HUES6 (cell line): ENCODE measurements at regions not wholly inside any gene's neighbourhood (a gene's known extent, or its start where the extent isn't known, plus 50 kb on each side); places are given as distances from the start of the nearest gene placed in this dataset.

Source experiments
- H3K27ac ChIP-seq: 2 replicates; pipeline ENCODE4 v1.7.0; 2013; ENCODE audit warnings: low read depth, mild to moderate bottlenecking, low read length, inconsistent platforms
- H3K27me3 ChIP-seq: 2 replicates; pipeline ENCODE4 v1.6.1; 2013; ENCODE audit warnings: low read length; ENCODE audit not compliant: control insufficient read depth, insufficient read depth
- H3K36me3 ChIP-seq: 2 replicates; pipeline ENCODE4 v1.6.1; 2013; ENCODE audit warnings: low read length; ENCODE audit not compliant: control insufficient read depth, insufficient read depth
- H3K4me1 ChIP-seq: 2 replicates; pipeline ENCODE4 v1.6.1; 2013; ENCODE audit warnings: low read length; ENCODE audit not compliant: control insufficient read depth, insufficient read depth
- H3K4me3 ChIP-seq: 2 replicates; pipeline ENCODE4 v1.5.1; 2013; ENCODE audit warnings: low read depth, low read length
- H3K9ac ChIP-seq: one replicate; pipeline ENCODE4 v1.6.1; 2013; ENCODE audit warnings: mild to moderate bottlenecking, low read length
- H3K9me3 ChIP-seq: 2 replicates; pipeline ENCODE4 v1.6.1; 2013; ENCODE audit warnings: low read depth, low read length; ENCODE audit not compliant: control insufficient read depth, insufficient read depth

GRCh38 chr2:114066186-114066747 is 176.4 kb downstream of the ACTR3 start:
- no peaks in the 10 kb centered on the region for H3K36me3 ChIP-seq
- peaks cover 14% of the 10 kb centered on the region; the same call in 1 of the 2 replicates for H3K27me3 ChIP-seq
- no peak overlapping the region for H3K4me3 ChIP-seq
- H3K9ac ChIP-seq: no peak overlapping the region
- no peak overlapping the region for H3K27ac ChIP-seq
- no peaks in the 10 kb centered on the region for H3K9me3 ChIP-seq
- peaks cover 3% of the 10 kb centered on the region; the same call in 1 of the 2 replicates for H3K4me1 ChIP-seq

- Histone ChIP-seq H3K4me1 (no peaks in the 10 kb centered on the region), H3K27ac (no peak overlapping the region), H3K36me3 (no peaks in the 10 kb centered on the region), H3K4me3 (no peak overlapping the region), H3K9ac (no peak overlapping the region), H3K9me3 (no peaks in the 10 kb centered on the region), H3K27me3 (peaks cover 14% of the 10 kb centered on the region; the same call in 1 of the 2 replicates)
Measured at GRCh38 chr2:114068438-114068837, 178.5 kb downstream of the ACTR3 start.

- no peak overlapping the region for H3K27ac ChIP-seq
- no peaks in the 10 kb centered on the region for H3K4me1 ChIP-seq
- no peaks in the 10 kb centered on the region; the same call in 1 of the 2 replicates for H3K27me3 ChIP-seq
- H3K9me3 ChIP-seq: peaks cover 4% of the 10 kb centered on the region; the same call in 1 of the 2 replicates
- no peak overlapping the region for H3K4me3 ChIP-seq
- no peaks in the 10 kb centered on the region for H3K36me3 ChIP-seq
- no peak overlapping the region for H3K9ac ChIP-seq
Measured at GRCh38 chr2:114076961-114077360, 187.1 kb downstream of the ACTR3 start.

- H3K27ac ChIP-seq: no peak overlapping the region
- no peaks in the 10 kb centered on the region for H3K36me3 ChIP-seq
- no peaks in the 10 kb centered on the region for H3K27me3 ChIP-seq
- H3K9ac ChIP-seq: no peak overlapping the region
- H3K4me1 ChIP-seq: no peaks in the 10 kb centered on the region
- peaks cover 3% of the 10 kb centered on the region; the same call in 1 of the 2 replicates for H3K9me3 ChIP-seq
- H3K4me3 ChIP-seq: no peak overlapping the region
Measured at GRCh38 chr2:114079366-114080004, 189.6 kb downstream of the ACTR3 start.

GRCh38 chr2:114082731-114083433 is 193.0 kb downstream of the ACTR3 start:
- H3K27ac ChIP-seq: no peak overlapping the region
- H3K9ac ChIP-seq: no peak overlapping the region
- H3K27me3 ChIP-seq: no peaks in the 10 kb centered on the region
- H3K36me3 ChIP-seq: no peaks in the 10 kb centered on the region
- H3K9me3 ChIP-seq: peaks cover 3% of the 10 kb centered on the region; the same call in 1 of the 2 replicates
- H3K4me1 ChIP-seq: no peaks in the 10 kb centered on the region
- no peak overlapping the region for H3K4me3 ChIP-seq

- Histone ChIP-seq H3K9me3 (peaks cover 3% of the 10 kb centered on the region; the same call in 1 of the 2 replicates), H3K27ac (no peak overlapping the region), H3K9ac (no peak overlapping the region), H3K4me1 (no peaks in the 10 kb centered on the region), H3K4me3 (no peak overlapping the region), H3K36me3 (no peaks in the 10 kb centered on the region), H3K27me3 (no peaks in the 10 kb centered on the region)
Measured at GRCh38 chr2:114083717-114084387, 194.0 kb downstream of the ACTR3 start.

- no peaks in the 10 kb centered on the region for H3K36me3 ChIP-seq
- H3K27me3 ChIP-seq: no peaks in the 10 kb centered on the region
- no peak overlapping the region for H3K4me3 ChIP-seq
- H3K9me3 ChIP-seq: peaks cover 3% of the 10 kb centered on the region; the same call in 1 of the 2 replicates
- no peaks in the 10 kb centered on the region for H3K4me1 ChIP-seq
- H3K9ac ChIP-seq: no peak overlapping the region
- no peak overlapping the region for H3K27ac ChIP-seq
Measured at GRCh38 chr2:114085238-114085637, 195.3 kb downstream of the ACTR3 start.

GRCh38 chr2:114085992-114086391 is 196.1 kb downstream of the ACTR3 start:
- Histone ChIP-seq H3K27ac (no peak overlapping the region), H3K36me3 (no peaks in the 10 kb centered on the region), H3K9ac (no peak overlapping the region), H3K4me3 (no peak overlapping the region), H3K9me3 (peaks cover 3% of the 10 kb centered on the region; the same call in 1 of the 2 replicates), H3K4me1 (no peaks in the 10 kb centered on the region), H3K27me3 (no peaks in the 10 kb centered on the region)

- no peak overlapping the region for H3K27ac ChIP-seq
- H3K4me3 ChIP-seq: no peak overlapping the region
- H3K36me3 ChIP-seq: no peaks in the 10 kb centered on the region
Measured at GRCh38 chr2:114089636-114090319, 199.9 kb downstream of the ACTR3 start.

GRCh38 chr2:114091010-114091409 is 201.1 kb downstream of the ACTR3 start:
- Histone ChIP-seq H3K9me3 (peaks cover 2% of the 10 kb centered on the region; the same call in 1 of the 2 replicates), H3K27ac (no peak overlapping the region), H3K4me1 (no peaks in the 10 kb centered on the region), H3K9ac (no peak overlapping the region), H3K27me3 (no peaks in the 10 kb centered on the region), H3K4me3 (no peak overlapping the region), H3K36me3 (no peaks in the 10 kb centered on the region)

More at GRCh38 chr2:114089636-114090319, 199.9 kb downstream of the ACTR3 start:
- no peak overlapping the region for H3K9ac ChIP-seq
- no peaks in the 10 kb centered on the region for H3K27me3 ChIP-seq
- no peaks in the 10 kb centered on the region for H3K4me1 ChIP-seq
- H3K9me3 ChIP-seq: no peaks in the 10 kb centered on the region
